ENCODE measurements at regions not wholly inside any gene's neighbourhood (a gene's known extent, or its start where the extent isn't known, plus 50 kb on each side); places are given as distances from the start of the nearest gene placed in this dataset.
A peak's percentile ranks its signal among the peaks of the same experiment; 100 is the strongest.

- no peak for DNase-seq
These were observed 324.8 kb upstream of the DDX53 start for GRCh38 chrX:22674932-22675331.

DNA sequence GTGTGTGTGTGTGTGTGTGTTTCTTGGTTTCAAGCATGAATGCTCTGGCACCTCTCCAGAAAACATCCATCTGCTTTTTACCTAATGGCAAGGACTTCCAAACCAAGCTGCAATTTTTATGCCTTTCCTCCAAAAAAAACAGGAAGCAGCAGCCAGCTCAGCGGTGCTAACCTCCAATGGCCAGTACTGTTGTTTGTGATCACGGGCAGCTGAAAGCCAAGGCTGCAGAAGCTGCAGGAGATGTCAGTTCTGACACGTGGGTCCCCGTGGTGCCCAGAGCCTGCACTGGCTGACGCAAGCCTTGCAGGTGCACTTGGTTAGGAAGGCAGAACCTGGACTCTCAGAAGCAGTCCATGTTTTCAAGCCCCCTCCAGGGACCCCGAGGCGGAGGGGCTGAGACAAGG lies 313.6 kb upstream of the DDX53 start:
- peak; percentile 3 for DNase-seq

- DNase-seq = no peak
These were observed 310.5 kb upstream of the DDX53 start for GRCh38 chrX:22689290-22689689.

DNA sequence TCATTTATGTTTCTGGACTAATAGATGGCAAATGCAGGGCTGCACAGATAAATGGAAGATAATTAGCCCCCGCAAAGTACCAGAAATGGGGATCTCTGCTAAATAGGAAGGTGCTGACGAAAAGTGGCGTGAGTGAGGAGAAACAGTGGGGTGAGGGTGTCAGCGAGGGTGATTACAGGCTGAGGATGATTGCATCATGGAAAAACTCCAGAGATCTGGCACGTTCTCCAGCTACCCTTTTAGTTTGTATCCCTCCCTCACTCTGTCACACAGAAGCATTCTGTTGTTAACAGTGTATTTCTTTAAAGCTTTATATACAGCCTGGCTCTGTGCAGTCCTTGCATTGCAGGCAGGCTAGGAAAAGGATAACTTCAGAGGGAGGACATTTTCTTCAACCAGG lies 309.6 kb upstream of the DDX53 start:
- DNase-seq = no peak

GRCh38 chrX:22691966-22692565 lies 307.7 kb upstream of the DDX53 start:
- no peak for DNase-seq

- no peak for DNase-seq
These were observed 301.6 kb upstream of the DDX53 start for GRCh38 chrX:22698151-22698550.

DNA sequence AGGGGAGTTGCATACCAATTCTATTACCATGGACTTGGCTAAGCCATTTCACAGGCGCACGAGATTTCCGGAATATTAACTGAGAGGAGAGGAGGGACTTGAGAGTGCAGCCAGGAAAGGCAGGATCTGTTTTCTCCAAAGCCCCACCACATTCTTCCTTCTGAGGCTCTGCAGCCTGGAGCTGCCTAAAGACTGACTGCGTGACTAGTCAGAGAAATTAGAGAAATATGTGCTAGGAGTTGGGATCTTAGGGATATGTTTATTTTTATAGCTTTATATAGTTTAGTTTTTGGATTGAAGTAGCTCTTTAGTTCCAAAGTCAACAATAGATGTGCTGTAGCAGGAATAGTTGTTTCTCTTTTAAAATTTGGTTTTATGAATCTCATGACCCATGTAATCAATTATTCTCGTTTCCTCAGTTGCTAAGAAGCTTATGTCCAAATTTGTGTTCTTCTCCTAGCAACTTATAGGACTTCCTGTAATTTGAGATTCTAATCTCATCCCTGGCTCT lies 300.1 kb upstream of the DDX53 start:
- no peak for DNase-seq

GRCh38 chrX:22712942-22713341 lies 286.8 kb upstream of the DDX53 start:
- no peak for DNase-seq

DNA sequence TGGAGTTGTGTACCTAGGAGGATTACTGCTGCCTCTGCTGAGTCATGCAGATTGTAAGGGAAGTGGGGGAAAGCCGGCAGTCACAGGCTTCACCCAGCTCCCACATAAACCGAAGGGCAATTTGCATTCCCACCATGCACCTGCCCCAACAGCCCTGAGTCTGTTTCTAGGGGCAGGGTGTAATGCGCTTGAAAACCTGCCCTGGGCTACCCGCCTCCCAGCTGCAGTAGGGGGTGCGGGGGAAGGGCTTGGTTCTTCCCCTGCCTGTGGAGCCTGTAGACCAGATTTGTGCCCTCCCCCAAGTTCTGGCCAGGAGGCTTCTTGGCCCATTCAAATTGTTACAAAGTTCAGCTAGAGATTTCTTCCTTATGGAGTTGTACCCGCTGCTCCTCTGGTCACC lies 269.2 kb upstream of the DDX53 start:
- no peak for DNase-seq

GRCh38 chrX:22737541-22737940 lies 262.2 kb upstream of the DDX53 start:
- DNase-seq = no peak

GRCh38 chrX:22739276-22739675 lies 260.5 kb upstream of the DDX53 start:
- no peak for DNase-seq

GRCh38 chrX:22740836-22741235 lies 258.9 kb upstream of the DDX53 start:
- no peak for DNase-seq

DNA sequence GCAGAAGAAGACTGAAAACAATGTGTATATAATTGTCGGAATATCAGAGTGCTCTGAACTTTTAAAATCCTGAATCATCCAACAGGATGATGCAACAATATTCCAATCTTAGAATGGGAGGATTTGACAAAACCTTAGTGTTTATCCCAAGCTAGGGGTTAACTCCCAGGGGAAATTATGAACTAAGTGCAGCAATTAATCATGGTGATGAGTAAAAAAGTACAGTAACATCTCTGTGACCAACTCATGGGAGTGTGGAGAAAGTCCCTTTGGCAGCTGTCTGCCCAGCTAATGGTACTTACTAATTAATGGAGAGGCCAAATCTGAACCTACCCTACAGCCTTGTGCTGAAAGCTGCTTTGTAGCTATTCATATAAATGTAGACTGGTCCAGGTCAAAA lies 257.6 kb upstream of the DDX53 start:
- no peak for DNase-seq

GRCh38 chrX:22746081-22746480 lies 253.7 kb upstream of the DDX53 start:
- no peak for DNase-seq

DNA sequence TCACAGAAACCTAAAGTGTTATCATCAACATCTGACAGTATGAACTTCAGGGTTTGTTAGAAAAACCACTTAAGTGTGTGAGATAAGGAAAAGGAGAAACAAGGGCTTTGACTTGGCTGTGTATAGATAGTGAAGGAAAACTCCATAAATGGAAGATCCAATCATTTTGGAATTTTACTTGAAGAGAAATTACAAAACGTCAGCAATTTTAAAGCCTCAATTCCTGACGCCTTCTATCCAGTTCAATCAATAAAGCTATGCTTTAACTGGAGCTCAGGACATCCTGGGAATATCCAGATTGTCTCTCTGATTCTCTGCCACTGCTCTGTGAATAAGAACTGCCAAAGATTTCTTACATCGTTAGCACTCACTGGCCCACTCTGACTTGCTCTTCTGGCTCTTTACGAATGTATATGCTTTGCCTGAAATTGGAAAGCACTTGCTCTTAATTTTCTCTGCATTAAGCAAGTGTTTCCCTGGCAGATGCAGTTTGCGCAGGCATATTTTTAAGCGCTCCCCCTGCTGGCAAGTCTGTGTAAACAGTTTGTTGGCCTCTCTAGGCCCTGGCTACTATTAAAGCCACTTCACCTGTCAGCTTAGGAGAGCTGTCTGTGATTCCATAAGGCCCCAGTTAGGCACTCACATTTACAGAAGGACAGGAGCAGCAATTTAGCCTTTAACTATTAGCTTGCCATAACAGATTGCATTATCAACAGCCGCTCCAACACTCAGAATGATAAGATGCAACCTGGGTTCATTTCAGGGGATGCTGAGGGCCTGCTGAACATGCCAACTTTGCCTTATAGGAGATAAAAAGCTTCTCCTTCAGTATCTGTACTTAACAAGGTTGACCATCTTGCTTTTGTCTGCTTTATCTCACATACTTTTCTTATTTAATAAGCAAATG lies 251.4 kb upstream of the DDX53 start:
- DNase-seq = peak; percentile 0 to 24

DNA sequence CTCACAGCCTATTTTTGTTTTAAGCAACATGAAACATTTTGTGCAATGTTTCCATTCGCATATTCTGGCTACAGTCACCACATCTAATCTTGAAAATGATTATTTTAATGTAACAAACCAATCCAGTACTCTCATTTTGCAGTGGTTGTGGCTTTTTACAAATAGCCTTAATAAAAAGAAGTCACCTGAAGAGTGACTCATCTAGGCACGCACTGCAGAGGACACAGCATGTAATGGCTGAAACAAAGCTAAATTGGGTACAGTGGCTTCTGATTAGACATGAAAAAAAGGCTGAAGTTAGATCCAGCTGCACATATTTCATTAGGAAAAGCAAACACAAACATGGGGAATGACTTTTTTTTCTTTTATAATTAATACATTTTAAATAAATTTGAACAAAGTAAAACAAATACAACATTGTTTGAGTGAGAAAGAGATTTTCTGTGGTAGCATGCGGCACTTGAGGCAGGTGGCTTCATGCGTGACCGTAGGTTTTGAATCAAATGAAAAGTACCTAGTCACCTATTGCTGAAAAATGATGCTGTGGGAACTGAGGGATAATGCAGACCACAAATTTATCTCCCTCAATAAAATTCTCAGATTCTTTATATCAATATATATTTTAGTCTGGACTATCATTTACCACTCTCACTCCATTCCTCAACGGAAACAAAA lies 240.8 kb upstream of the DDX53 start:
- DNase-seq = no peak

DNA sequence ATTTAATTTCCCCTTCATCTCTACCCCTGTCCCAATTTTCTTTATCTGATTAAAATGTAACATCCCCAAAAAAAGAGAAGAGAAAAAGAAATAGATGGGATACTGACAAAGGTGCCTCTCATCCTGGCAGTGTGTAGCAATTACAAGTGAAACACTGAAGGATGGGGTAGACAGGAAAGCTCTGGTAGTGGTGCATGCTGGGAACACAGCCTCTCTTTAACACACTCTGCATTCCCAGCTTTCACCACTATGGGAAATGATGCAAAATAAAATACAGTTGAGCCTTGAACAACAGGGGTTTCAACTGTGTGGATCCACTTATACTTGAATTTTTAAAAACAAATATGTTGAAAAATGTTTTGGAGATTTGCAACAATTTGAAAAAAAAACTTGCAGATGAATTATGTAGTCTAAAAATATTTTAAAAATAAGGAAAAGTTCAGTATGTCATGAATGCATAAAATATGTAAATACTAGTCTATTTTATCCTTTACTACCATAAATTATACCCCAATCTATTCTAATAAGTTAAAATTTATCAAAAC lies 239.2 kb upstream of the DDX53 start:
- peak in 1 of 2 experiments; percentile 8 for DNase-seq

DNA sequence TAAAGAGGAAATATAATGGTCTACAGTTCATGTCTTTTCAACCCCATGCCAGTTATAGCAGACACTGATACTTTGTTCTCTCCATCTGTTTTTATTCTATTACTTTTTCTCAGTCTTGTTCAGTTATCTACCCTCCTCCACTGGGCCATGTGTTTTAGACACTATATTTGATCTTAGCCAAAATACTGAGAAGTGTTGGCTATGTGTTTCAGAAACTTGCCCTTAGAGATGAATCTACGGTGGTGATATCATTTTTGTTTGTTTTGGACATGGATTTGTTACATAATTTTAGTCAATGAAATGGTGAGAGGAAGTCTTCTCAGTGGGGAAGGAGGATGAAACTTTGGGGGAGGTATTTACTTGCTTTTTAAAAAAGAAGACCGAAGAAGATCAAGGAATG lies 211.5 kb upstream of the DDX53 start:
- DNase-seq = no peak

- no peak for DNase-seq
These were observed 204.1 kb upstream of the DDX53 start for GRCh38 chrX:22795671-22796070.

GRCh38 chrX:22800360-22800759 lies 199.4 kb upstream of the DDX53 start:
- peak; percentile 43 to 58 for DNase-seq

DNA sequence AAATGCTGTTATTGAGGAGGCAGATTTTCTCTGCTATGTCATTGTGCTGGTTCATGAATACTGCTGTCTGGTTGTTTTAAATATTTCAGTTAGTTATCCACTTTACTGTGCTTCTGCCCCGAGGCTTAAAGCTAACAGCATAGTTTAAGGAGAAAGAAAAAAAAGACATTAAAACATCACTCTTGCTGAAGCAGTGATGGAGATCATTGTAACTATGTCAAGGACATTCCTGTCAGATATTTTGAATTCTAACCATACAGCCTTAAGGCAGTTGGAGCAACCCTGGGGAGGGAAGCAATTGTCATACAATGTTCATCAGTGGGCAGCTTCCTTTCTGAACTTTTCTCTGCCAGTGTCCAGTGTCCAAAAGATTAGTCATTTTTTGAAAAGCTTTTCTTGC lies 199.0 kb upstream of the DDX53 start:
- no peak for DNase-seq

GRCh38 chrX:22803353-22803752 lies 196.4 kb upstream of the DDX53 start:
- no peak for DNase-seq

- no peak for DNase-seq
These were observed 188.9 kb upstream of the DDX53 start for GRCh38 chrX:22810876-22811275.

Data from Kasumi-1 (cell line).